ENCODE measurements at regions not wholly inside any gene's neighbourhood (a gene's known extent, or its start where the extent isn't known, plus 50 kb on each side); places are given as distances from the start of the nearest gene placed in this dataset.

DNA sequence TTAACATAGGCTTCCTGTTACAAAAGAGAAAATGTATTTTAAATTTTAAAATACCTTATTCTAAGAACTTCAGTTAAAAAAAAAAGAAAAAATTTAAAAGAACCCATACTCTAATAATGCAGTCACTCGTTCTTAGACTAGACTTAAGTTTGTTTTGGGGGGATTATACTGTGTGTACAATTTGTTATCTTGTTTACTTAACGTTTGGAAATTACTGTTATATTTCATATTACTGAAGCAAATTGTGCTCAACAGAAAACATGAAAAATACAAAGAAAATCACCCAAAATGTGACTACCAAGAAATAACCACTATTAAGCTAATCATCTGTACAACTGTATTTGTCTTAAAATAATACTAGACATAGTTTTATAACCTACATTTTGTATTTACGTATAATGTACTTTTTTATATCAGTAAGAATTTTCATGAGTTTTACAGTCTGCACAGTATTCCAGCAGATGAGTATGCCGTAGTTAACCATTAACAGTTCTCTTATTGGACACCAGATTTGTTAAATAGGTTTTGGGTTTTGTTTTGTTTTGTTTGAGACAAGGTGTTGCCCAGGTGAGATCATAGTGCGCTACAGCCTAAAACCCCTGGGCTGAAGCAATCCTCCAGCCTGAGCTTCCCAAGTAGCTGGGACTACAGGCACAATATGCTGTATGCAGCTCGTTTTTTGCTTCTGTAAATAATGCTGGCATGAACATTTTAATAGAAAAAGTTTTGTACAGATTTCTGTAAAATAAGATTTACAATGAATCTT is 88.8 kb upstream of the CHD2 start:
- H3K27ac ChIP-seq = no peak overlapping the region
- CTCF ChIA-PET = interaction anchor here (0.6 kb wide), 1 partner anchor 8 kb away, joined by 4 read pairs; no protein-coding TSS in a partner anchor
- no peak for DNase-seq (ENCODE audit: low spot score)
- TF ChIP-seq, protein P1, sequence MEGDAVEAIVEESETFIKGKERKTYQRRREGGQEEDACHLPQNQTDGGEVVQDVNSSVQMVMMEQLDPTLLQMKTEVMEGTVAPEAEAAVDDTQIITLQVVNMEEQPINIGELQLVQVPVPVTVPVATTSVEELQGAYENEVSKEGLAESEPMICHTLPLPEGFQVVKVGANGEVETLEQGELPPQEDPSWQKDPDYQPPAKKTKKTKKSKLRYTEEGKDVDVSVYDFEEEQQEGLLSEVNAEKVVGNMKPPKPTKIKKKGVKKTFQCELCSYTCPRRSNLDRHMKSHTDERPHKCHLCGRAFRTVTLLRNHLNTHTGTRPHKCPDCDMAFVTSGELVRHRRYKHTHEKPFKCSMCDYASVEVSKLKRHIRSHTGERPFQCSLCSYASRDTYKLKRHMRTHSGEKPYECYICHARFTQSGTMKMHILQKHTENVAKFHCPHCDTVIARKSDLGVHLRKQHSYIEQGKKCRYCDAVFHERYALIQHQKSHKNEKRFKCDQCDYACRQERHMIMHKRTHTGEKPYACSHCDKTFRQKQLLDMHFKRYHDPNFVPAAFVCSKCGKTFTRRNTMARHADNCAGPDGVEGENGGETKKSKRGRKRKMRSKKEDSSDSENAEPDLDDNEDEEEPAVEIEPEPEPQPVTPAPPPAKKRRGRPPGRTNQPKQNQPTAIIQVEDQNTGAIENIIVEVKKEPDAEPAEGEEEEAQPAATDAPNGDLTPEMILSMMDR (conservative IDR thresholded peaks at IDR 0.05; ENCODE audit: low read depth) = no peak
- POLR2A ChIA-PET (ENCODE audit: low non-redundant PET) = interaction anchor here (0.9 kb wide), 1 partner anchor 89 kb away, joined by 5 read pairs; the partner anchor contains the start of gene CHD2

DNA sequence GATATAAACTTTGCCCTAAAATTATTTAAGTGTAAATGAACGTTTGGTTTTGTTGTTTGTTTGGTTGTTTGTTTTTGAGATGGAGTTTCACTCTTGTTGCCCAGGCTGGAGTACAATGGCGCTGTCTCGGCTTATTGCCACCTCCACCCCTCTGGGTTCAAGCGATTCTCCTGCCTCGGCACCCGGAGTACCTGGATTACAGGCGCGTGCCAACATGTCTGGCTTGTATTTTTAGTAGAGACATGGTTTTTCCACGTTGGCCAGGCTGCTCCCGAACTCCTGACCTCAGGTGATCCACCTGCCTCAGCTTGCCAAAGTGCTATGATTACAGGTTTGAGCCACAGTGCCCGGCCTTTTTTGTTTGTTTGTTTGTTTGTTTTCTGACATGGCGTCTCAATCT is 87.9 kb upstream of the CHD2 start:
- DNase-seq (ENCODE audit: low spot score) = no peak
- ChIA-PET CTCF (no interaction called here), POLR2A (ENCODE audit: low non-redundant PET) (no interaction called here)
- TF ChIP-seq, protein P1 (conservative IDR thresholded peaks at IDR 0.05; ENCODE audit: low read depth) = no peak
- H3K27ac ChIP-seq = peak overlapping the region; percentile 67

DNA sequence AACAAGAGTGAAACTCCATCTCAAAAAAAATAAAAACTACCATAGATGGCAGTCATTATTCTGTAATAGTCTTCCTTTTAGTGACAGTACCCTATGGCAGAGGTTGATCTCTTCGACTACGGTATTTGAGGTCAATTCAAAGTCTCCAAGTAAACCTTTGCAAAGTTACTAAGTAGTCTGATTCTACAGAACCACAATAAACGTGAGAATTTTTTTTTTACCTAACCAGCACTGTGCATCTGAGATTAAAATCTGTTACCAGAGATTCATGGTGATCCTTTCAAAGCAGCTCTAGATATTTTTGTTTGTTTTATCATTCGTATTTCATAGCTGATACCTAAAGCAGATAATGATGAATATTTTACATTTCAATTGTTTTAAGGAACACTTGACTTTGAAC is 86.6 kb upstream of the CHD2 start:
- H3K27ac ChIP-seq = peak overlapping the region; percentile 67
- TF ChIP-seq, protein P1 (conservative IDR thresholded peaks at IDR 0.05; ENCODE audit: low read depth) = no peak
- POLR2A ChIA-PET (ENCODE audit: low non-redundant PET) = no interaction called here
- CTCF ChIA-PET = interaction anchor here (0.7 kb wide), 1 partner anchor 16 kb away, joined by 3 read pairs; no protein-coding TSS in a partner anchor
- no peak for DNase-seq (ENCODE audit: low spot score)

DNA sequence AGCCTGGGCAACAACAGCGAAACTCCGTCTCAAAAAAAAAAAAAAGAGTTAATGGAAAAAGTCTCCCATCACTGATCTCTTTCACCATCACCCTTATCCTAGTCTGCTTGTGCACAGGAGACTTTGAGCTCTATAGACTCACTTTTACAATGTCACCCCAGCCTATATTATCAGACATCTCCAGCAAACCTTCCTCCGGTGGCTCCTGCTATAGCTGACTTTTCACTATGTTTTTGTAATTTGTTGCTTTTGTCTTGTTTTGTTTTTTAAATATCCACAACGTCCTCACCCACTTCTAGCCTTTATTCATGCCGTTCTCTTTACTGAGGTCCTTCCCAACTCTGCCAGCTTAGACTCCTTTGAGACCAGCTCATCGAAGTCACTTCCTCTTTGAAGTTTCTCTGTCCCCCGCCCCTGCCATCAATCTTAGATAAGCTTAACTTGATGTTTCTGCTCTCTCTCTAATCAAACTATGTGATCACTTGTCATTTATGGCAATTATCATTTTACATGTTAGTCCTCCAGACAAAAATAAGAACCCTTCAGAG is 82.7 kb upstream of the CHD2 start:
- no peak for DNase-seq (ENCODE audit: low spot score)
- TF ChIP-seq, protein P1 (conservative IDR thresholded peaks at IDR 0.05; ENCODE audit: low read depth) = no peak
- POLR2A ChIA-PET (ENCODE audit: low non-redundant PET) = interaction anchor here (0.7 kb wide), 1 partner anchor 65 kb away, joined by 3 read pairs; no protein-coding TSS in a partner anchor
- peak overlapping the region; percentile 19; the same call in 1 of the 2 replicates for H3K27ac ChIP-seq
- CTCF ChIA-PET = no interaction called here

DNA sequence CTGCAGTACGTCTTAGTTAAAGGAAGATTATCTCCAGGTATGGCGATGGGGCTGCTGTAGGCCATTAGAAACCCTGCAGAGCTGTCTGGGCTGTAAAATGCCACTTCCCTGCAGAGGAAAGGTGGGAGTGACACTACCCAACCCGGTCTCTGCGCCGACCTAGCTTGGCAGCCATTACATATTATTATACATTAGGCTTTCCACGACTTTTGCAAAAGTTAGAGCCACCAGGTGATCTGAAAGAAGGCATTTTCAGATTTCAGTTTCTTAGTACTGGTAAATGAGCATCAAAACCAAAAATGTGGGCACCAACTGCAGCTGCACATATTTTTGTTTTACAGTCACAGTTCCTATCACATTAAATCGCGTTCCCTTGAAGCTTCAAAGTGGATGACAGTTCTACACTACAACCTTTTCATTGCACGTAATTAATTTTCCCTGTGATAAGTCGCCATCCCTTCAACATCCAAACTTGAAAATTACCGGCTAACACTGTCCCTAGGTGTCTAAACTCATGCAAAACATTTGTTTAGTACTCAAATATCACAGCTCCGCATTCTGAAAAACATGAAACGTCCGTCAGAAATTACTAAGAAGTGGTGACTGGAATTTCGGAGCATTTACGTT is 81.4 kb upstream of the CHD2 start:
- CTCF ChIA-PET = interaction anchor here (0.5 to 1.7 kb wide), 3 partner anchors 10 to 967 kb away, joined by 3 to 20 read pairs (median 6); no protein-coding TSS in a partner anchor
- peak overlapping the region; percentile 80 for H3K27ac ChIP-seq
- POLR2A ChIA-PET (ENCODE audit: low non-redundant PET) = interaction anchor here (4.7 kb wide), 1 partner anchor 64 kb away, joined by 39 read pairs; no protein-coding TSS in a partner anchor
- no peak for DNase-seq (ENCODE audit: low spot score)
- TF ChIP-seq, protein P1 (conservative IDR thresholded peaks at IDR 0.05; ENCODE audit: low read depth) = no peak
